Esophagus squamous epithelium (tissue), 5 donors: ENCODE measurements at regions not wholly inside any gene's neighbourhood (a gene's known extent, or its start where the extent isn't known, plus 50 kb on each side); places are given as distances from the start of the nearest gene placed in this dataset.

Source experiments
- DNase-seq: peaks from one replicate; lab custom pipeline; 2025; lab: John Stamatoyannopoulos, UW
- H3K27ac ChIP-seq, 4 donors: fragments of 200-600 bp; sonication (generic); one replicate each; pipeline ENCODE4 v1.5.1; 2016 to 2019; ENCODE audit warnings: mild to moderate bottlenecking in 1 of 4
- H3K27me3 ChIP-seq, 4 donors: fragments of 200-600 bp; sonication (generic); 1 replicate in 3 of 4; 2 replicates in 1 of 4; pipeline versions ENCODE4 v1.5.1 to v1.6.0; 2017 to 2021; ENCODE audit warnings: antibody characterized with exemption in 1 of 4
- H3K36me3 ChIP-seq, 3 donors: fragments of 200-600 bp; sonication (generic); one replicate each; pipeline ENCODE4 v1.5.1; 2016 to 2019
- H3K4me1 ChIP-seq, 3 donors: fragments of 200-600 bp; sonication (generic); one replicate each; pipeline ENCODE4 v1.5.1; 2017 to 2019
- H3K4me3 ChIP-seq, 4 donors: fragments of 200-600 bp; sonication (generic); 1 replicate in 3 of 4; 2 replicates in 1 of 4; pipeline ENCODE4 v1.5.1; 2016 to 2019; ENCODE audit warnings: mild to moderate bottlenecking in 2 of 4, moderate library complexity in 1 of 4
- H3K9me3 ChIP-seq, 3 donors: fragments of 200-600 bp; sonication (generic); one replicate each; pipeline ENCODE4 v1.5.1; 2016 to 2019
- CTCF ChIP-seq, 6 experiments: fragments of 450-650 bp in 4 of 6; fragments of 200-600 bp in 2 of 6; sonication (generic) in 2 of 6; IDR thresholded peaks; one replicate each; pipeline ENCODE4 v1.5.1; 2016 to 2019; ENCODE audit warnings: antibody characterized with exemption in 6 of 6, mild to moderate bottlenecking in 4 of 6, moderate library complexity in 4 of 6
- POLR2A ChIP-seq, 4 donors: fragments of 450-650 bp; IDR thresholded peaks; one replicate each; pipeline ENCODE4 v1.6.1; 2017; ENCODE audit warnings: antibody characterized with exemption in 4 of 4, mild to moderate bottlenecking in 4 of 4, moderate library complexity in 3 of 4
- WGBS, 2 donors: methylation state at CpG; one replicate each; pipeline ENCODE4 v1.1.5; 2018; 5-methylcytosine and 5-hydroxymethylcytosine counted together
- intact Hi-C: fragments of 100-400 bp; cut with DNase I; formaldehyde crosslinking; loops from one replicate; pipeline ENCODE4 v1.15.0; 2022
- donor health status: DM: yes; HTN: yes; CAD: no.

DNA sequence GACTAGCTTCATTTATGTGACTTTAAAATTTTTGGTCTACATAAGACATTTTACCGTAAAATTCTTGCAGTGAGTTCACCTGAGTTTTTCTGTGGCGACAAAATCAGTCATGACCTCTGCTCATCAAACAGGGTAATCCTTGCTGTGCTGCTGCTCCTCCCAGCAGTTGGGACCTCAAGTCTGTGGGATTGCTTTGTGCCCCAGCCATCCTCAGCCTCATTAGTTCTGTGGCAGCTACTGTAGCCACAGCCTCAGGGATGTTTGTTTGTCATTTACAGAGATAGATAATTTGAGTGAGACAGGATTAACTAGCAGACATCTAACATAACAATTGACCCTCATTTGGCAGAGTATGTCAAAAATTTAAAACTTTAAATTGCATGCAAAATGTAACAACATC is 357.0 kb downstream of the PCNX1 start:
- Histone ChIP-seq H3K27me3 (no peaks in the 10 kb centered on the region), H3K9me3 (peaks cover 0 to 5% (median 4%) of the 10 kb centered on the region in 3 donors), H3K27ac (no peak overlapping the region), H3K36me3 (no peaks in the 10 kb centered on the region), H3K4me1 (peaks cover 0 to 14% (median 9%) of the 10 kb centered on the region in 3 donors), H3K4me3 (no peak overlapping the region)
- 81 to 88% methylated on average over 2 of the region's 2 CpGs for WGBS, 2 donors
- TF ChIP-seq POLR2A (IDR thresholded peaks at IDR 0.05) (no peak), CTCF (IDR thresholded peaks at IDR 0.05) (no peak)
- intact Hi-C loops: no loop called here
- DNase-seq: no peak

DNA sequence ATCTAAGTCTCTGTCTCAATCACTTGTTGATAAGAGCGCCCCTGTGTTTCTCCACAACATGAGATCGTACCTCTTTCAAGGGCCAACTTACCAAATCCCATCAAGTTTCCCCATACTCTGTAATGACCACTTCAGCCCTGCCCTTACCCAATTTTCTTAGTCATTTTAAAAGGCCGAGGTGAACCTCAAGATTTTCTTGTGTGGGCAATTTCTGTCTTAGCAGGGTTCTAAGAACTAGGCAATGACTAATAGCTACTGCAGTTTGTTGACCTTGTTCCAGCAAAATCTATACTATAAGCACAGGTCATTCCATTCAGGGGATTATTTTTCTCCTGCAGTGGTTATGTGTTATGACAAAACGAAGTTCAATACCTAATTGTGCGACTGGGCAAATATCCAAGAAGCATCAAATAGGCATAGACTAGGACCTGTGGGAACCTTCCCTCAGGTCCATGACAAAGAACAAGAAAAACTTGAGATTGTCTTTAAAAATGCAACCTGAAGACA is 359.8 kb downstream of the PCNX1 start:
- Histone ChIP-seq H3K27ac (no peak overlapping the region), H3K36me3 (no peaks in the 10 kb centered on the region), H3K9me3 (no peaks in the 10 kb centered on the region), H3K4me1 (peaks cover 0 to 14% (median 9%) of the 10 kb centered on the region in 3 donors), H3K4me3 (peak overlapping the region in 1 of 4 donors; percentile 44), H3K27me3 (no peaks in the 10 kb centered on the region)
- intact Hi-C loops: no loop called here
- no peak for DNase-seq
- WGBS, 2 donors: 32 to 39% methylated on average over 5 of the region's 5 CpGs
- no peak for TF ChIP-seq POLR2A (IDR thresholded peaks at IDR 0.05)
- TF ChIP-seq CTCF (IDR thresholded peaks at IDR 0.05): no peak

GRCh38 chr14:71267691-71268090 is 360.4 kb downstream of the PCNX1 start:
- WGBS, 2 donors: 17 to 19% methylated on average over 2 of the region's 2 CpGs
- intact Hi-C loops: no loop called here
- no peak for DNase-seq
- H3K36me3 ChIP-seq: no peaks in the 10 kb centered on the region
- H3K4me3 ChIP-seq: peak overlapping the region in 2 of 4 donors; percentile 8 to 44
- TF ChIP-seq CTCF (IDR thresholded peaks at IDR 0.05) (no peak), POLR2A (IDR thresholded peaks at IDR 0.05) (no peak)
- no peak overlapping the region for H3K27ac ChIP-seq
- H3K4me1 ChIP-seq: peaks cover 0 to 14% (median 9%) of the 10 kb centered on the region in 3 donors
- H3K9me3 ChIP-seq: no peaks in the 10 kb centered on the region
- H3K27me3 ChIP-seq: no peaks in the 10 kb centered on the region

DNA sequence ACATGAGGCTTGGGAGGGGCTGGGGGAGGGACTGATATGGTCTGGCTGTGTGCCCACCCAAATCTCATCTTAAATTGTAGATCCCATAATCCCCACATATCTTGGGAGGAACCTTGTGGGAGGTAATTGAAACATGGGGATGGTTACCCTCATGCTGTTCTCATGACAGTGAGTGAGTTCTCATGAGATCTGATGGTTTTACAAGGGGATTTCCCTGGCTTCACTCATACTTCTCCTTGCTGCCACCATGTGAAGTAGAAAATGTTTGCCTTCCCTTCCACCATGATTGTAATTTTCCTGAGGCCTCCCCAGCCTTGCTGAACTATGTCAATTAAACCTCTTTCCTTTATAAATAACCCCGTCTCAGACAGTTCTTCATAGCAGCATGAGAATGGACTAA is 362.9 kb downstream of the PCNX1 start:
- intact Hi-C loops: no loop called here
- 100% methylated on average over 1 of the region's 1 CpG for WGBS, 2 donors
- Histone ChIP-seq H3K27me3 (no peaks in the 10 kb centered on the region), H3K9me3 (no peaks in the 10 kb centered on the region), H3K4me1 (peaks cover 0 to 14% (median 9%) of the 10 kb centered on the region in 3 donors), H3K27ac (no peak overlapping the region), H3K36me3 (no peaks in the 10 kb centered on the region), H3K4me3 (no peak overlapping the region)
- no peak for TF ChIP-seq CTCF (IDR thresholded peaks at IDR 0.05)
- TF ChIP-seq POLR2A (IDR thresholded peaks at IDR 0.05): no peak
- no peak for DNase-seq

DNA sequence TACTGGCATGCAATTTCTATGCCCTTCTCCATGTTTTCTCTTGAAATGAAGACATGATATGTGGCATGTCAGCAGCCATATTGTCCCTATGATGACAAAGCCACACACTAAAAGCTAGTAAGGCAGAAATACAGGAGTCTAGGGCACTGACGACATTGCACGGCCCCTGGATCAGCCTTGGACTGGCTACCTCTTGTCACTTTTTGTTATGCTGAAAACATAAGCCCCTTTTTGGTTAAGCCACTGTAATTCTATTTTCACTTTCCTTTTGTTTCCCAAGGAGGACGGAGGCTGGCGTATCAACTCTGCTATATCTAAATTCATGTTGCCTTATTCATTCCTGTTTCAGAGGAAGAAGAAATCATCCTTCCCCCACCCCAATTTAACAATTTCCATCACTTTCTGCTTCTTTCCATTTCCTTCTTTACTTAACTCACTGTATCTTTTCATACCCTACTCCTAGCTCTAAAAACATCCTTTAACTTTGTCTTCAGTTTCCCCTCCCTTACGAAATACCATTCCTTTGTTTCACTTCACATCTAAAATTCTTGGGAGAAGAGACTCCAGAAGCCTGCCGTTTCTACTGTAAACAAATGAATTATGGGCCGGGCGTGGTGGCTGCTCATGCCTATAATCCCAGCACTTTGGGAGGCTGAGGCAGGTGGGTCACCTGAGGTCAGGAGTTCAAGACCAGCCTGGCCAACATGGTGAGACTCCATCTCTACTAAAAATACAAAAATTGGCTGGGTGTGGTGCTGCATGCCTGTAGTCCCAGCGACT is 364.1 kb downstream of the PCNX1 start:
- 79 to 87% methylated on average over 9 of the region's 9 CpGs for WGBS, 2 donors
- H3K4me3 ChIP-seq: no peak overlapping the region
- H3K36me3 ChIP-seq: no peaks in the 10 kb centered on the region
- no peak overlapping the region for H3K27ac ChIP-seq
- no peaks in the 10 kb centered on the region for H3K9me3 ChIP-seq
- no peaks in the 10 kb centered on the region for H3K27me3 ChIP-seq
- H3K4me1 ChIP-seq: peaks cover 0 to 14% (median 9%) of the 10 kb centered on the region in 3 donors
- intact Hi-C loops: no loop called here
- DNase-seq: no peak
- TF ChIP-seq POLR2A (IDR thresholded peaks at IDR 0.05) (no peak), CTCF (IDR thresholded peaks at IDR 0.05) (no peak)
